Tibial artery (tissue), 4 donors: ENCODE measurements at regions not wholly inside any gene's neighbourhood (a gene's known extent, or its start where the extent isn't known, plus 50 kb on each side); places are given as distances from the start of the nearest gene placed in this dataset.

ENCODE experiments used
- DNase-seq, 2 donors: peaks; one replicate each; pipeline ENCODE4 v3.0.0-alpha.2; 2019
- H3K27ac ChIP-seq, 2 donors: fragments of 200-600 bp; sonication (generic) in 1 of 2; 1 replicate in 1 of 2; 2 replicates in 1 of 2; pipeline ENCODE4 v1.5.1; 2018 to 2019; ENCODE audit warnings: mild to moderate bottlenecking in 1 of 2
- H3K27me3 ChIP-seq, 2 donors: fragments of 200-600 bp; sonication (generic) in 1 of 2; one replicate each; pipeline versions ENCODE4 v1.5.1 to v1.6.0; 2016 to 2019
- H3K36me3 ChIP-seq, 3 donors: fragments of 200-600 bp; sonication (generic) in 2 of 3; one replicate each; pipeline ENCODE4 v1.5.1; 2016 to 2019; ENCODE audit warnings: mild to moderate bottlenecking in 2 of 3
- H3K4me1 ChIP-seq, 4 donors: fragments of 200-600 bp; sonication (generic) in 2 of 4; 1 replicate in 3 of 4; 2 replicates in 1 of 4; pipeline ENCODE4 v1.5.1; 2016 to 2019
- H3K4me3 ChIP-seq, 2 donors: fragments of 200-600 bp; sonication (generic) in 1 of 2; 1 replicate in 1 of 2; 2 replicates in 1 of 2; pipeline ENCODE4 v1.5.1; 2018 to 2019; ENCODE audit warnings: mild to moderate bottlenecking in 2 of 2
- H3K9me3 ChIP-seq, 3 donors: fragments of 200-600 bp; sonication (generic) in 1 of 3; one replicate each; pipeline ENCODE4 v1.5.1; 2016 to 2019
- intact Hi-C: fragments of 100-400 bp; cut with DNase I; formaldehyde crosslinking; loops from one replicate; pipeline ENCODE4 v1.15.0; 2023; ENCODE audit warnings: low total_unique reads
- TF ChIP-seq, protein P1 (sequence below), 2 experiments: fragments of 200-600 bp in 1 of 2; fragments of 450-650 bp in 1 of 2; IDR thresholded peaks; one replicate each; pipeline ENCODE4 v1.5.1; 2017 to 2019; ENCODE audit warnings: antibody characterized with exemption in 2 of 2, mild to moderate bottlenecking in 1 of 2, moderate library complexity in 1 of 2

DNA sequence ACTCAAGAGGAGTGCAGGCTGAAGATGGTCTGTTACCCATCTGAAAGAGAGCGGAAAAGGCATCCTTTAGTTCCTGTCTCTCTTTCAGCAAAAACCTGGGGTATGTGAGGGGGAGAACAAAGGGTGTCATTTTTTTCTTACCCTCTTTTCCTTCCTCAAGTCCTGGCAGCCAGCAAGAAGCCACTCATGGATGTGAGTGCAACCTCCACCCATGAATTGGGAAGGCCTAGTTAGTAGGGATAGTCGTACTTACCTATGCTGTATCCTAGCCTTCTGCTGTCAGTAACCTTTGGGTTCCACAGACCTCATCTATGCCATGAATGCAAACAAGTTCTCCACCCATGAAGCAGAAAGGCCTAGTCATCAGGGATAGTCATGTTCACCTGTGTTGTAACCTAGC is 472.8 kb downstream of the ZIC1 start:
- DNase-seq, result no peak
- Histone ChIP-seq H3K27me3 (no peaks in the 10 kb centered on the region), H3K27ac (no peak overlapping the region), H3K4me3 (no peak overlapping the region), H3K36me3 (no peaks in the 10 kb centered on the region), H3K9me3 (peaks cover 0 to 35% (median 32%) of the 10 kb centered on the region in 3 donors), H3K4me1 (no peaks in the 10 kb centered on the region)
- TF ChIP-seq, protein P1, sequence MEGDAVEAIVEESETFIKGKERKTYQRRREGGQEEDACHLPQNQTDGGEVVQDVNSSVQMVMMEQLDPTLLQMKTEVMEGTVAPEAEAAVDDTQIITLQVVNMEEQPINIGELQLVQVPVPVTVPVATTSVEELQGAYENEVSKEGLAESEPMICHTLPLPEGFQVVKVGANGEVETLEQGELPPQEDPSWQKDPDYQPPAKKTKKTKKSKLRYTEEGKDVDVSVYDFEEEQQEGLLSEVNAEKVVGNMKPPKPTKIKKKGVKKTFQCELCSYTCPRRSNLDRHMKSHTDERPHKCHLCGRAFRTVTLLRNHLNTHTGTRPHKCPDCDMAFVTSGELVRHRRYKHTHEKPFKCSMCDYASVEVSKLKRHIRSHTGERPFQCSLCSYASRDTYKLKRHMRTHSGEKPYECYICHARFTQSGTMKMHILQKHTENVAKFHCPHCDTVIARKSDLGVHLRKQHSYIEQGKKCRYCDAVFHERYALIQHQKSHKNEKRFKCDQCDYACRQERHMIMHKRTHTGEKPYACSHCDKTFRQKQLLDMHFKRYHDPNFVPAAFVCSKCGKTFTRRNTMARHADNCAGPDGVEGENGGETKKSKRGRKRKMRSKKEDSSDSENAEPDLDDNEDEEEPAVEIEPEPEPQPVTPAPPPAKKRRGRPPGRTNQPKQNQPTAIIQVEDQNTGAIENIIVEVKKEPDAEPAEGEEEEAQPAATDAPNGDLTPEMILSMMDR (IDR thresholded peaks at IDR 0.05), result no peak
- intact Hi-C loops, result no loop called here

DNA sequence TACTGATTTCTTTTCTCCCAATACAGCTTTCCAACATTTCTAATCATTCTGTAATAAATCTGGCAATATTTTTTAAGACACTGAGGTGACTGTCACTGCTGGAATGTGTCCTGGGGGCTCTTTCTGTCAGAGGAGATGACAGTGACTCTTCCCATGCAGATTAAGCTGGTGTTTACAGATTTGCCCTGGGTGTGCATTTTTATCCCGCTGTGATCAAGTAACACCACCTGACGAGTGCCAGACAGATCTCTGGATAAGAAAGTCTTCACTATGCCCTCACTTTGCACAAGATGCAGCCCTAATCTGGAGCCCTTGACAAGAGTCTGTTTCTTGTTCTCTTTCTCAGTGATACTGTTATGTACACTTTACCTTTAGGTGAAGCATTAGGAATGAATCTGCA is 477.7 kb downstream of the ZIC1 start:
- intact Hi-C loops, result no loop called here
- TF ChIP-seq, protein P1 (IDR thresholded peaks at IDR 0.05), result no peak
- no peaks in the 10 kb centered on the region for H3K36me3 ChIP-seq
- no peaks in the 10 kb centered on the region for H3K4me1 ChIP-seq
- no peaks in the 10 kb centered on the region for H3K27me3 ChIP-seq
- DNase-seq, result no peak
- peaks cover 0 to 19% (median 17%) of the 10 kb centered on the region in 3 donors for H3K9me3 ChIP-seq
- no peak overlapping the region for H3K27ac ChIP-seq
- no peak overlapping the region for H3K4me3 ChIP-seq

DNA sequence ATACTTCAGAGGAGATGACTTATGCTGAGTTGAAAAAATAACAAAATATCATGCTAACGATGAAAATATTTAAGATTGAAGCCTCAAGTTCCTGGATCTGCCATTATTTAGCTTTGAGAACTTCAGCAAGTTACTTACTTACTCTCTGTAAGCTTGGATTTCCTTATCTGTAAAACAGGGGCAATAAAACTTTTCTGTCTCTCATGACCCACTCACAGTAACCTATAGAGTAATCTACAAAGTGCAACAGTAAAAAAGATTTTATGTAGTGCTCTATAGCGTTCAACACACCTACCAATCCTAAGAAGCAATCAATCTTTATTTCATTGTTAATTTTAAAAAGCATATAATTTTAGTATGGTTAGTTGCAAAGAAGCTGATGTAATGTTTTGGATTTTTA is 478.6 kb downstream of the ZIC1 start:
- DNase-seq, result no peak
- TF ChIP-seq, protein P1 (IDR thresholded peaks at IDR 0.05), result no peak
- Histone ChIP-seq H3K27ac (no peak overlapping the region), H3K9me3 (peaks cover 0 to 11% (median 10%) of the 10 kb centered on the region in 3 donors), H3K27me3 (no peaks in the 10 kb centered on the region), H3K4me3 (no peak overlapping the region), H3K36me3 (no peaks in the 10 kb centered on the region), H3K4me1 (no peaks in the 10 kb centered on the region)
- intact Hi-C loops, result no loop called here

DNA sequence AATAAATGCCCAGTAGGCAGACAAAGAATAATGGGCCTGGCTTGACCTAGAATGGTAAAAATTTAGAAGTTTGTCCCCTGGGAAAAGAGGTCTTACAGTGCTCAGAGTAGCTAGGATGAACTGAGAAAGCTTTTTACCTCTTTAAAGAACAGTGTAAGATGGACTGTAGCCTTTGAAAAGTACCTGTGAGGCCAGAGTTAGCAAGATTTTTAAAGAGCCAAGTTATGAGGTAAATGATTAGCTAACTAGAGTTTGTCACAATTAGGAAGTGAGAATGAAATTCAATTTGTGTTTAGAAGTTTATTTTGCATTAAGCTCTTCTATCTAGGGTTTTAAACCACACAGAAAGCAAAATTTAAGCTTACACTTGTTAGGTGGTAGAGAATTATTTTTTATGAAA is 480.9 kb downstream of the ZIC1 start:
- H3K36me3 ChIP-seq, result no peaks in the 10 kb centered on the region
- TF ChIP-seq, protein P1 (IDR thresholded peaks at IDR 0.05), result no peak
- intact Hi-C loops, result no loop called here

DNA sequence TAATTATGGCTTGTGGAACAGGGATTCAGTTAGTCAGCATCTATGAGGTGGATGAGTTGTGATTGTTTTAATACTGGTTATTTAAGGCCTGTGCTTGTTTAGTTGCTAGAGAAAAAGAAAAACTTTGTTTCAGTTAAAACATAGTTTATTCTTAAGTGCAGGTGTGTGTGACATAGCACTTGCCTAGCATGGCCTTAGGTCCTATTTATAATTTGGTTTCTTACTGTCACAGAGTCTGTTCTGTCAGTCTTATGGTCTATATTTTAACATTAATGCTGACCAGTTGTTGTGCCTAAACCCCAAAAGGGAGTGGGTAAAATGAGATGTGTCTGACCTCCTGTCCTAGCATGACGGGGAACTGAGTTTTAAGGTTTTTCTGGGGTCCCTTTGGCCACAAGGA is 486.3 kb downstream of the ZIC1 start:
- intact Hi-C loops, result no loop called here
- DNase-seq, result no peak

More for the DNA sequence above, 480.9 kb downstream of the ZIC1 start:
- DNase-seq, result no peak
- Histone ChIP-seq H3K4me1 (no peaks in the 10 kb centered on the region), H3K9me3 (no peaks in the 10 kb centered on the region), H3K27ac (no peak overlapping the region), H3K4me3 (no peak overlapping the region), H3K27me3 (no peaks in the 10 kb centered on the region)

More for the DNA sequence above, 486.3 kb downstream of the ZIC1 start:
- no peaks in the 10 kb centered on the region for H3K9me3 ChIP-seq
- H3K27ac ChIP-seq, result no peak overlapping the region
- H3K27me3 ChIP-seq, result no peaks in the 10 kb centered on the region
- H3K4me3 ChIP-seq, result no peak overlapping the region
- H3K36me3 ChIP-seq, result no peaks in the 10 kb centered on the region
- TF ChIP-seq, protein P1 (IDR thresholded peaks at IDR 0.05), result no peak
- H3K4me1 ChIP-seq, result no peaks in the 10 kb centered on the region
